CMK (cell line): ENCODE measurements at regions not wholly inside any gene's neighbourhood (a gene's known extent, or its start where the extent isn't known, plus 50 kb on each side); places are given as distances from the start of the nearest gene placed in this dataset.

Source experiments
- DNase-seq: peaks from one replicate; pipeline ENCODE4 v3.0.0-alpha.2; 2010; ENCODE audit warnings: low read depth

DNA sequence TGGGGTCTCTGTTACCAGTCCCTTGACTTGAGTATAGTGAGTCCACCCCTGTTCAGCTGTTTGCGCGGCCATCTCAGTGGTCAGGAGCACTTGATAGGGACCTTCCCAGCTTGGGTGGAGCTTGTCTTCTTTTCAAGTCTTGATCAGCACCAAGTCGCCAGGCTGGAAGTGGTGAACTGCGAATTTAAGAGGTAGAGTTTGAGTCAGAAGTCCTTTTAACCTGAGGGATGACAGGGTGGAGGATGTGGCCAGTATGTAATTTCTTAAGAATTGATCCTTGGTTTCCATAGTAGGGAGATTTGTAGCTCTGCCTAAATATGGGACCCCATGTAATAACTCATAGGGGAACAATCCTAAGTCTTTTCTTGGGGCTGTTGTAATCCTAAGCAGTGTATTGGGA is 86.3 kb upstream of the XCR1 start:
- DNase-seq = no peak

DNA sequence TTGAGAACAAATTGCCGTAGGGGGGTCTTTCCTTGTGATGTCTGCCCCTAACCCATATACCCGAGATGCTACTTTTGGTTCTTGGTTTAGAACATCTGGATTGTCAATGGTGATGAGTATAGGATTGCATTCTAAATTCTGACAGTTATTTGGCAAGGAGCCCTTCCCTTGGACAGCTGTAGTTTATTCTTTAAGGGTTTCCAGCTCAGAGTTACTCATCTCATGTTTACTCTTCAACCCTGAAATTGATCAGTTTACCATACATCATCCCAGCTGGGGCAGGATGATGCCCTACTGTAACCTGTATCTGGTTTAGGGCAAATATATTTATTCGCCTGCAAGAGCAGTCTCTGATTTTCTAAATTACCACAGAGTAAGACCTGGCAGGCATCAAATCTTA is 85.7 kb upstream of the XCR1 start:
- no peak for DNase-seq

DNA sequence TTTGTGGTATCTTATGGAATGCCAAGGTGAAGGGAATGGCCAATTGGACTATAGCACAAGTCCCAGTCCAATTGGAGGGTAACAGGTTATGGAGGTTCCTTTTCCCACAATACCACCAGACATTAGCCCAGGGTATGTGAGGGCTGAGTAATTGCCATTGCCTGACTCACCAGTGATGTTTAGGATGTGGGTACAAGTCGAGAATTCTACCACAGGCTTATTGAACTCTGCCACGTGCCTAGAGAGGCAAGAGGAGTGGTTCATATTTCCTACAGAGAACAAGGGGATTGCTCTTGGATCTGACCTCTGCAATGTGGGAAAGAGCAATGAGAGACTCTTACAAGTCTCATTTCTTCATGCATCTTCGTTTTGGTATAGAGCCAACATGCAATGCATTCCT is 85.0 kb upstream of the XCR1 start:
- DNase-seq = no peak

DNA sequence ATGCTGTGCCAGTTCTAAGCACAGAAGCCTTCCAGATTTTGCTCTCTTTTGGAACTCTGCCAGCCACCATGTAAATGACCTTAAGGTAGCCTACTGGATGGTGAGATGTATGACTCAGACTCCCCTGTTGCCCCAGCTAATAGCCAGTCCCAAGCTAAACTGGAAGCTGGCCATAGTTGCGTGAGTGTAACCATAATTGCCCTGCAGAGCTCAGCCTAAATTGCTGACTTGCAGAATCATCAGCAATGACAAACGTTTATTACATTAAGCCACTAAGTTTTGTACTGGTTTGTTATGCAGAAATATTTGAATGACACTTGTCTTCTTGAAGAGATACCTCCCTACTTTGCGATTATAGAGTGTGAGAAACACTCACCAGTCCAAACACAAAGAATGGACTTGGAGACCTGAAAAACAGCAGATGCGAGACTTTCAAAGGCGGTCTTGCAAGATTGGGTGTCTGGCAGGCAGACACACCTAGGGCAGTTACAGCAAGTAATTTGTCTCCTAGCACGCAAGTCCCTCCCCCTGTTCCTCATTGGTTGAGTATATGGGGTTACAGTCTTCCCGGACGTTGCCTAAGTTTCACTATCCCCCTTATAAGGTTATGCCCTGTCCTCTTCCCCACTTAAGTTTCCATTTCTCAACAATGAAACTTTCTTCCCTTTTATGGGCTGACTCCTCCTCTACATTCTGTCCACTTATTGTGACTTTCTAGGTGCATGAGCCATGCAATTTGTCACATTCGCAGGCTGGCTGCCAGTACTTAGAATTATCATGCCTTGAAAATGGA is 83.6 kb upstream of the XCR1 start:
- DNase-seq = no peak

DNA sequence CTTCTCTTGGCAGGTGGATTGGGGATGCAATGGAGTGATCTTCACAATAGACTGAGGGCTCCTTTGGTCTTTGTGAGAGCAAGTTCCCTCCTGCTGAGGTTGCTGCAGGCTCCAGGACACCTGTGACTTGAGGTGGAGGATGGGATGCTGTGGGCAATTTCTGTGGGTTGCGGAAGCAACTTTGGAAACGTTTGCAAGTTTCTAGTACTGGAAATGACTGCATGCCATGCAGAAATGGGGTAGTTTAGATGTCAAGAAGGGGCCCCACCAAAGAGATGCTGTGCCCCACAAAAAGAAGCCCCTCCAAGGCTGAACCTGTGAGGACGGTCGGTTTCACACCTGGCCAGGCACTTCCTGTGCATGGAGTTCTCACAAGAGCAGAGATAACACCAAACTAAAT is 80.4 kb upstream of the XCR1 start:
- DNase-seq = no peak

DNA sequence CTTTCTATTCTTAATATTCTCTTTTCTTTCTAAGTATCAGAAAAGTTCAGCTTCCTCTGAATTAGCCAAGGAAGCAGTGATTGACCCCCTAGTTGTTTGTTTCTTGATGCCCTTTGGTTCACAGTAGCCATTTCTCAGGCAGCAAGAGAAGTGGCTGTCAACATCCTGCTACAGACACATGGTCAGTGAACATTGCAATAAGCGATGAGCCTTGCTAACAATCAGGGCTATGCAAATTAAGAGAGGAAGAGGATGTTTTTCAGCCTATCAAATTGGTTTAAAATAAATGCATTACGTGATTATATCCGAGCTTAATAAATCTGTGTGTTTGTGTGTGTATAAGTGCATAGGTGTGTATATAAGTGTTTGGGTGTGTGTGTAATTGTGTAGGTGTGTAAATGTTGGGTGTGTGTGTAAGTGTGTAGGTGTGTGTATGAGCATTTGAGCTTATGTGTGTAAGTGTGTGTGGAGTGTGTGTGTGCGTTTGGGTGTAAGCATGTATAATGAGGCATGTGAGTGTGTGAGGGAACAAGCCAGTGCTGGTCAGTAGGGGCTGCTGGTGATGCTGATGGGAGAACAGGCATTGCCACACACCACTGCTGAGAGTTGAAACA is 78.1 kb upstream of the XCR1 start:
- DNase-seq = no peak

DNA sequence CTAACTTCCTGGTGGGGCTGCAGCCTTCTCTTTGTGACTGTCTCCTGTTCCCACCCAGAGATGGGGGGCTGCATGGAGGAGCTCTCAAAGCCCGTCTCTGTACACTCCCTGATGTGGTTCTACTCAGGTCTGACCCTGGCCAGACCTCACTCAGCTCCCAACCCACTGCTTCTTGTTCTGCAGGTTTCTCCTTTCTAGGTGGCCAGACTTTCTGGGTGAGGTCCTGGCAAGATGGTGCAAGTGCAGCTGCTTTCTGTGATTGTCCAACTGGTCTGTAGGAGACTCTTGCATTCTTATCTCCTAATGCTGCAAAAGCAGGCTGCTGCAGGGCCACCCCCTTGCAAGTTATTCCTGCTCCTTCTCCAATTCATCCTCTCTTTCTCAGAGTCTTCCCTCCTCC is 77.4 kb upstream of the XCR1 start:
- no peak for DNase-seq

DNA sequence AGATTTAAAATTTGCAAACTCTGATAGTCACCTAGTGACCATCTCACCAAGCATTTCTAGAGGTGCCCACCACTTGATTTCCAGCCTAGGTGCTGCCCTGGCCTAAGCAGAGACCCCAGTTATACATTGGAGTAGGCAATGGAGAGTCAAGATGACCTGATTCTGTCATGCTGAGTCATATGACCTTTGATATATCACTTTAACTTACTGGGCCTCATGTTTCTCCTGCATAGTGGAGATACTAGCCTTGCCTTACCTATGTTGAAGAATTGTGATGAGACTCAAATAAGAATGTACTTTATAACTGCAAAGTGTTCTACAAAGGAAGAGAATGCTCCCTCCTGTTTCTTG is 75.5 kb upstream of the XCR1 start:
- DNase-seq = no peak

DNA sequence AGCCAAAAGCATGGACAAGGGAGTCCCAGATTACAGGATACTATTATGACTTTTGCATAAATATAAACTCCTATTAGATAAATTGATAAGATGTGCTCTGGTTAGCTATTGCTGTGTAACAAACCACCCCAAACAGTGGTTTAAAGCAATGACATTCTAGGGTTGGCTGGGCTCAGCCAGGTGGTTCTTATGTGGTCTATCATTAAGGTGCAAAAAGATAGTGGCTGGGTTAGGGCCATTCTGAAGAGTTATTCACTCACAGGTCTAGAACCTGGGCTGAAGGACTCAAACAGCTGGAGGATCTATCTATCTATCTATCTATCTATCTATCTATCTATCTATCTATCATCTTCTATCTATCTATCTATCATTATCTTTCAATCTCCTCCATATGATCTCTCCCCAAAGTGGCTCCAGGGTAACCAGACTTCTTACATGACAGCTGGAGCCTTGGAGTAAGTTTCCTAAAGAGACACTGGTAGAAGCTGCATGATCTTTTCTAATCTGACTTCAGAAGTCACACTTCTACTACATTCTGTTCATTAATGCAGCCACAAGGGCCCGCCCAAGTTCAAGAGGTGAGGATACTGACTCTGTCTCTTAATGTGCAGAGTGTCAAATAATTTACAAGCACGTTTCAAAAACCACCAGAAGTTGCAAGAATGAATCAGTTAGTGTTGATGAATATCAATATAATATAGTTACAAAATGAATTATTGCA is 74.9 kb upstream of the XCR1 start:
- no peak for DNase-seq

DNA sequence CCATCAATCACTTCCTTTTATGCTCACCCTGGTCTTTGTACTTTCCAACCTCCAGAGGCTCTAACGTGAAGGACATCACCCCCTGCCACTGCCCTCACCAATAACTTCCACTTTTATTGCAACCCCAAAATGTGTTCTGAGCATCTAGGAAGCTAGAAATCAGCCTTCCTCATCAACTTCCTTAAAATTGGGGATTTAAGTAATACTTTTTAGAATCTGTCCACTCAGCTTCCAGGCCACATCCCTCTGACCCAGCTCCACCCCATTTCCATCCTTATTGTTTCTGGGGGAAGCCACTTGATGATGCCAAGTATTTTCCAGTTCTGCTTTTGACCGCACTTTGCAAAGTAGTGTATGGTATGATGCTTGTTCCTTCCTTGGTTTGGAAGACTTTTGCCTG is 73.5 kb upstream of the XCR1 start:
- DNase-seq = no peak

DNA sequence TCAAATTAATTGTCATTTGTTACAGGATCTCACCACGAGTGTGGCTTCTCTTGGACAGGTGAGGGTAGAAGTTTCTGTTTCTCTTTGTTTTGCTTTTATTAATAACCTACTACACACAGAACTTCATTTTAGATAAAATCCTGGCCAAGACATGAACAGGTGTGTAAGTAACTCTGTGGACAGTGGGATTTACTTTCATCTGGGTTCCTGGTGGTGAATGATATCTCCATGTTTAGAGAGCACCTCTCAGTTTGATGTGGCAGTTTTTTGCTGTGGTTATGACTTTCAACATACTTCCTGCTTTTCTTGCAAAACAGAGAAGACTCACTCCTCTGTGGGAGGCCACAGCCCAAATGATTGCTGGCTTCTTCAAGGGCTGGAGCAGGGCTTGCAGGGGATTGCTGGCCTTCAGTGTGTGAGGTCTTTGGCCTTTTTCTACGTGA is 71.1 kb upstream of the XCR1 start:
- no peak for DNase-seq

DNA sequence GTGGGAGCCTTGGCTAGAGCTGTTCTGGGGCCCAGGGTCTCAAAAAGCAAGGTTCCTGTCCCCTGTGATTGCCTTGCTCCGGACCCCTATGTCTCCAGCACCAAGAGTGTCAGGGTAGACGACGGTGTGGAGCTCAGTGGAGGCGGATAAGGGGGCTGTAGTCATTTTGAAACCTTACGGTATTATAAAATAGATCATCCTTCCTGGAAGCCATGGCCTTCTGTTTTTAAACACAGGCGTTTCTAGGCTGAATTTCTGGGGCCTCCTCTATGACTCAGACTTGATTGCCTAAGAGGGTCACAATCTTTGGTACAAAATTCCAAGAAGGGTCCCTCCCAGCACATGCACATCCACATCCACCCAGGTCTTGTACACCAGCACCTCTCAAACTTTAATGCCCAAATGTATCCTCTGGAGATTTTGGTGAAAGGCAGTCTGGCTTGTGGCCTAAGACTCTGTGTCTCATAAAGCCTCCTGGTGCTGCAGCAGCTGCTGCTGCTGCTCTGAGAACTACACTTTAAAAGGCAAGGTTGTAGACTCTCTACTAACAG is 70.5 kb upstream of the XCR1 start:
- no peak for DNase-seq

DNA sequence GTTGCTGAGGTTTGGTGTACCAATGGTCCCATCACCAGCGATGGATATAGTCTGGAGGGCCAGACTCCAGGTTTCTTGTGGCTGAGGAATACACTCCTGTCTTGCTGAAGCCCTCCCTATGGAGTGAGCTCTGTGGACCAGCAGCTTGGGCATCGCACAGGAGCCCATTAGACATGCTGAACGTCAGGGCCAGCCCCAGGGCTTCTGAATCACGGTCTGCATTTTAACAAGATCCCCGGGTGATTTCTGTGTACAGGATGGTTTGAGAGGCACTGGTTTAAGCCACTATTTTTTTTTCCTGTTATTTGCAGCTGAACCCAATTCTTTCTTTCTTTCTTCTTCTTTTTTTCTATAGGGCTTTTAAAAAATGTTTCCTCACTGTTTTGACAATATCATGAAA is 69.5 kb upstream of the XCR1 start:
- no peak for DNase-seq

DNA sequence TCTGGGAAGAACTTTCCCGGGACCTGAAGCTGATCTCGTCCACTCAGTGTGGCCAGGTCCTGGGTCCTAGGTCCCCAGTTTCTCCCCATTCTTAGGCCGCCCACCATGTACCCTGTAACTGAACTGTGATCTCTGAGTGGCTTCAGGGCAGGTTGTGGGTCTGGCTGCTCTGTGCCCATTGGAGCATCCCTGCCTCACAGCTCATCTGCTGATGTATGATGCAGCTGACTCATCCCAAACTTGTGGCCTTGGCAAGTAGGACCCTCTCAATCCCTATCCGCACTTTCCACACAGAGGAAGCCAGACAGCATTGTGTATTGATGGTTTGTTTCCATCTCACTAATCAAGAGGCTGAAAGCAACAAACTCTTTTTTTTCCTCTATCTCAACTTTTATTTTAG is 69.1 kb upstream of the XCR1 start:
- DNase-seq = no peak

DNA sequence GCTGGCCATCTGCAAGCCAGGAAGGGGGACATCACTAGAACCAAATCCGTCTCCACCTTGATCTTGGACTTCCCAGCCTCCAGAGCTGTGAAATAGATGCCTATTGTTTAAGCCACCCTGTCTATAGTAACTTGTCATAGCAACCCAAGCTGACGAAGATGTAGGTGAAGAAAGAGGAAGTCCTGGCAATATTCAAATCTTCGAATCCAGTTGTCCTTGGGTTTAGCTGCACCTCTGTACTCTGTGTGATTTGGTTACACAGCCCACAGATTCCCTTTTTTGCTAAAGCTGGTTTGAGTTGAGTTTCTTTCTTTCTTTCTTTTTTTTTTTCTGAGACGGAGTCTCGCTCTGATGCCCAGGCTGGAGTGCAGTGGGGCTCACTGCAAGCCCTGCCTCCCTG is 68.0 kb upstream of the XCR1 start:
- DNase-seq = no peak

DNA sequence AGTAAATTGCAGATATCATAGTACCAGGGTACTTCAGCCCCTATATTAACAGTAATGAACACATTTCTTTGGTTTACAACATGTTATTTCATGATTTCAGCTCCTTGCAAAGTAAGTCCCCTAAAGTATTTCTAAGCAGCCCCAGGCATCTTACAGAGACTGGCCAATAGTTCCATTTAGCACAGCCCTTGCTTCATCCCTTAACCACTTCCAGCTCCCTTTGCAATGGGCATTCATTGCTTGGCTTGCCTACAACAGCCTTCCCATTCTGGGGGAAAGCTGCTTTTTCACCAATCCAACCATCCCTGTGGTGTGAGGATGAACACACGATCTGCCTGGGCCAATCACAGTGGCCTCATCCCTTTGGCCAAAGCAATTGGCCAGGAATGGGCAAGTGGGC is 67.2 kb upstream of the XCR1 start:
- DNase-seq = no peak

DNA sequence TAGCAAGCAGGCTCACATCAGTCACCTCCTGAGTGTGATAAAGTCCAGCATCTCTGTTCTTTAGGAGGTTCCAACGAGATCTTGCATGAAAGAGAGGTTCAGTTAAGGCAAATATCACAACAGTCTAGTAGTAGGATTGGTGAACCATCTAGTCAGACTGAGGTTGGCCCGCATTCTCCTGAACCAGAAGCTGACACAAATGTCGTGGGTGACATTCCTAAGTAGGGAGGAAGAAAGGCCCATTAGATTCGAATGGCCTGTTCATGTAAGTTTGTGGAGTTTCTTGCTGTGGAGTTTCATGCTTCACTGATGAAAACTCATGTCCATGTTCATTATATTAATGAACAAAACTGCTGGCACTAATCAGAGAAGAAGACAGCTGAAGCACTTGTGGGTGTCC is 66.7 kb upstream of the XCR1 start:
- no peak for DNase-seq

DNA sequence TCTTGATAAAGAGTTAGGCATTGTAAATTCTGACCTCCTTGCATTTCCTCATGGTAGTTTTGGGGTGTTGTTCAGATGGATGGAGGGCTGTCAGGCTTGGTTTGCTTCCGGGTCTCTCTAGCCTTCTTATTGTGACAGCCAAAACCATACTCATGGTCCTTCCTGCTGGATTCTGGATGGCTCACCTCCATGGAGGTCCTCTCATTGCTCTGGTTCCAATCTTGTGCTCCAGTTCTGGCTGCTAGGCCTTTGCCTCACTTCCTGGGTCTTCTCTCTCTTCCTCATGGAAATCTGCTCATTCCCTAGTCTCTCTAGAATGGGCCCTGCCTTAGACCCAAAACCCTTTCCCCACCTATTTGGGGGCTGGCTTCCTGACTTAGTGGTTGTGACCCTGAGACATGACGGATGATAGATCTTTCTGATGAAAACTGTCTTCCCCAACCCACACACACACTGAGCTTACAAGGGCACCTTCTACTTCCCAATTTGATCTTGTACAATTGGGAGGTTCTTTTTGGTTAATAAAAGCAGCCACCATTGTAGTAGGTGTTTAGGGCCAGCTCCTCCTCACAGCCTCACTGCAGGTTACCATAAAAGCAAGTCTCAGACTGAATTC is 66.2 kb upstream of the XCR1 start:
- DNase-seq = no peak

DNA sequence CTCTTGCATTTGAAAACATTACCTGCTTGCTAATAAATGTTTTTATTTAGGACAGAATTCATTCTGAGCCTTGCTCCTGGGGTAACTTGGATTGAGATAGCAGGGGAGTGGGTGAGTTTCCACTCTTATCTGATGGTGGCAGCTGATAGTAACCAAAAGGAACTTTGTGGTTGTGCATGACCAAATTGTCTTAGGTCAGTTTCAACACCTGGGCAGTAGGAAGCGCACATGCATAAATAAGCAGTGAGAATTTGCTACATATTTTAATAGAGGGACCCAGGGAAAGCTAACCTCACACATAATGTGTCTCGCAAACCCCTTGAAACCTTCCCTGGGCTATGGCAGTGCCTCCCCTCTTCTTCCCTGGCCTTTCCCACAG is 65.4 kb upstream of the XCR1 start:
- DNase-seq = no peak

DNA sequence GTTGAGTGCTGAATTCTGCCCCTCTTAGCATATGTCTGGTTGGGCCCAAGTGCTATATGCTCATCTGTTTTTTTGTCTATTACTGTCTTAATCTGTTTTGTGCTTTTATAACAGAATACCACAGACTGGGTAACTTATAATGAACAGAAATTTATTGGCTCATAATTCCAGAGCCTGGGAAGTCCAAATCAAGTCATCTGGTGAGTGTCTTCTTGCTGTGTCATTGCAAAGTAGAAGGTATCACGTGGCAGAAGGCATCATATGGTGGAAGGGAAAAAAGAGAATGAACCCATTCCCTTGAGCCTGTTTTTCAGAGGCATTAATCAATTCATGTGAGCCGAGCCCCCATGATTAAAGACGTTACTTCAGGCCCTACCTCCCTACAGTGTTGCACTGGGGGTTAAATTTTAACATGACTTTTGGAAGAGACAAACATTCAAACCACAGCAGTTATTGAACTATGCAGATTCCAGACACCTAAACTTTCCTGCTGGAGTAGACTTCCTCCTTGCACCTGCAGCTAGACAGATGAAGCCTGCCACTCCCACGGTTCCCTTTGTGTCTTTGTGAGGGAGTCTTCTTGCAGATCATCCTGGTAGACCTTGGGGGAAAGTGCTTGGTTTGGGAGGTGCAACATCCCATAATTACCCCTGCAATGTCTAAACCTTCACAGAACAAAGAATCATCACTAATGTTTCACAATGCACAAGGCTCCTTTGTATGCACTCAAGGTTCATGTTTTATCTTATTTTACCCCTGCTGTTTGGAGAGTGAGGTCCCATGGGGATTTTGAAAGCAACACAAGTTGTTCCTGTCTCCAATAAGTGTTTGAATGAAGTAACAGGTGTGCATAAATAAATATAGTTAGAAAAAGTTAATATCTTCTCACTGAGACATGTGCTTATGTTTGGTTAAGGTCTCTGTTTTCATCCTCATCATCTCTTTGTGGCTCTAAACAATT is 64.7 kb upstream of the XCR1 start:
- no peak for DNase-seq

DNA sequence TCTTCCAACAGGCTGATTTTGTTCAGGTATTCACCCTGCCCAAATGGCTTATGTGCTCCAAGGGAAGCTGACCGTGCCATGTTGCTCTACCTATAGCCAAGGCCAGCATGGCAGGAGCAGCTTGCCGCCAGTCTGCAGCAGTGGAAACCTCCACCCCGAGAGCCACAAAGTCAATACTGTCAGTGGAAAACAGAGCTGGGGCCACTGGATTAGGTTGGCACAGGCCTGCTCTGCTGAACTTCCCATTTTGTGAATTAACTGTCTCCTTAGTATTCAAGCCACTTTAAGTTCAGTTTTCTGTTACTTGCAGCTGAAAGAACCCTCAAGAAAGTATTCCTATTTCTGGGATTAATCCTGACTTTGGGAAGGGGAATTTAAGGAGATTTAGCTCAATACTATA is 63.8 kb upstream of the XCR1 start:
- DNase-seq = no peak

DNA sequence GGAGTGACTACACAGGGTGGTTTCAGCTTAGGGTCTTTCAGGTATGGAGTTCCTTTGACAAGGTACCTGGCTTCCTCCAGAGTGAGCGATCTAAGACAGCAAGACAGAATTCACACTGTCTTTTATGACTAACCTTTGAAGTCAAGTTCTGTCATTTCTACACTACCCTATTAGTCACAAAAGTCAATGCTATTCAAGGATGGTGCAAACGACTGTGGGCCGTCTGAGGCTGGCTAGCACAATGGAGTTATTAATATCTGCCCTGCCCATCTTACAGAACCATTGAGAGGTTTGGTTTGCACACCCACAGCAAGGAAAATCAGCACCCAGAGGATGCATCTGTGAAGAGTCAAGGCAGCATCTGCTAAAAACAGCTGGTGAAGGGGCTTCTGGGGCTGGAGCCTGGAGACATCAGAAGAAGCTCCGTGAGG is 62.9 kb upstream of the XCR1 start:
- no peak for DNase-seq
